ENCODE measurements at regions not wholly inside any gene's neighbourhood (a gene's known extent, or its start where the extent isn't known, plus 50 kb on each side); places are given as distances from the start of the nearest gene placed in this dataset.

- H3K9me3 ChIP-seq, result no peaks in the 10 kb centered on the region
- 79 to 88% methylated on average over 1 of the region's 1 CpG for WGBS, 2 donors
- no peak overlapping the region for H3K27ac ChIP-seq
- intact Hi-C loops (cut with DNase I), result no loop called here
- H3K36me3 ChIP-seq, result no peaks in the 10 kb centered on the region
- no peak overlapping the region for H3K4me3 ChIP-seq
- H3K4me1 ChIP-seq, result no peaks in the 10 kb centered on the region
- no peak for DNase-seq
- no peaks in the 10 kb centered on the region for H3K27me3 ChIP-seq
- TF ChIP-seq POLR2A (IDR thresholded peaks at IDR 0.05) (no peak), CTCF (IDR thresholded peaks at IDR 0.05) (no peak)
Measured at GRCh38 chr3:80094589-80094988, 326.8 kb upstream of the ROBO1 start.

- Histone ChIP-seq H3K4me1 (no peaks in the 10 kb centered on the region), H3K36me3 (no peaks in the 10 kb centered on the region), H3K27me3 (no peaks in the 10 kb centered on the region), H3K27ac (no peak overlapping the region), H3K4me3 (no peak overlapping the region), H3K9me3 (no peaks in the 10 kb centered on the region)
- DNase-seq, result no peak
- intact Hi-C loops (cut with DNase I), result no loop called here
- TF ChIP-seq POLR2A (IDR thresholded peaks at IDR 0.05) (no peak), CTCF (IDR thresholded peaks at IDR 0.05) (no peak)
- 50 to 62% methylated on average over 1 of the region's 1 CpG for WGBS, 2 donors
Measured at GRCh38 chr3:80087767-80088166, 320.0 kb upstream of the ROBO1 start.

GRCh38 chr3:80086426-80086825 lies 318.6 kb upstream of the ROBO1 start:
- Histone ChIP-seq H3K4me1 (no peaks in the 10 kb centered on the region), H3K27me3 (no peaks in the 10 kb centered on the region), H3K36me3 (no peaks in the 10 kb centered on the region), H3K27ac (no peak overlapping the region), H3K4me3 (no peak overlapping the region), H3K9me3 (no peaks in the 10 kb centered on the region)
- DNase-seq, result no peak
- intact Hi-C loops (cut with DNase I), result no loop called here
- TF ChIP-seq POLR2A (IDR thresholded peaks at IDR 0.05), result no peak
- TF ChIP-seq CTCF (IDR thresholded peaks at IDR 0.05), result no peak

GRCh38 chr3:80079886-80080285 lies 312.1 kb upstream of the ROBO1 start:
- Histone ChIP-seq H3K4me3 (no peak overlapping the region), H3K36me3 (no peaks in the 10 kb centered on the region), H3K4me1 (no peaks in the 10 kb centered on the region), H3K27me3 (no peaks in the 10 kb centered on the region), H3K9me3 (no peaks in the 10 kb centered on the region), H3K27ac (no peak overlapping the region)
- intact Hi-C loops (cut with DNase I), result no loop called here
- TF ChIP-seq POLR2A (IDR thresholded peaks at IDR 0.05), result no peak
- TF ChIP-seq CTCF (IDR thresholded peaks at IDR 0.05), result no peak
- no peak for DNase-seq

GRCh38 chr3:80068459-80068858 lies 300.7 kb upstream of the ROBO1 start:
- no peaks in the 10 kb centered on the region for H3K4me1 ChIP-seq
- H3K9me3 ChIP-seq, result no peaks in the 10 kb centered on the region
- 33 to 40% methylated on average over 3 of the region's 3 CpGs for WGBS, 2 donors
- H3K27me3 ChIP-seq, result no peaks in the 10 kb centered on the region
- H3K27ac ChIP-seq, result no peak overlapping the region
- no peak for TF ChIP-seq POLR2A (IDR thresholded peaks at IDR 0.05)
- intact Hi-C loops (cut with DNase I), result no loop called here
- H3K4me3 ChIP-seq, result no peak overlapping the region
- H3K36me3 ChIP-seq, result no peaks in the 10 kb centered on the region
- no peak for DNase-seq

GRCh38 chr3:80063535-80063934 lies 295.7 kb upstream of the ROBO1 start:
- TF ChIP-seq POLR2A (IDR thresholded peaks at IDR 0.05), result no peak
- TF ChIP-seq CTCF (IDR thresholded peaks at IDR 0.05), result no peak
- H3K36me3 ChIP-seq, result no peaks in the 10 kb centered on the region
- 82 to 100% methylated on average over 1 to 8 of the region's 8 CpGs for WGBS, 2 donors
- H3K4me1 ChIP-seq, result no peaks in the 10 kb centered on the region
- no peak for DNase-seq
- no peak overlapping the region for H3K4me3 ChIP-seq
- no peaks in the 10 kb centered on the region for H3K27me3 ChIP-seq
- intact Hi-C loops (cut with DNase I), result no loop called here
- H3K27ac ChIP-seq, result no peak overlapping the region
- H3K9me3 ChIP-seq, result no peaks in the 10 kb centered on the region

All from esophagus squamous epithelium (tissue), 5 donors.